SK-N-MC (cell line): ENCODE measurements at regions not wholly inside any gene's neighbourhood (a gene's known extent, or its start where the extent isn't known, plus 50 kb on each side); places are given as distances from the start of the nearest gene placed in this dataset.

Experiments
- EZH2 ChIP-seq: fragments of 200-600 bp; sonication (generic); IDR thresholded peaks from one replicate; pipeline ENCODE4 v1.6.1; 2017; ENCODE audit warnings: antibody characterized with exemption
- POLR2AphosphoS5 ChIP-seq: IDR thresholded peaks from 2 replicates; pipeline ENCODE4 v1.6.1; 2012; ENCODE audit warnings: mild to moderate bottlenecking, low read depth, low read length, borderline replicate concordance

- TF ChIP-seq EZH2: no peak
- no peak for TF ChIP-seq POLR2AphosphoS5
These were observed 485.7 kb downstream of the AJAP1 start for GRCh38 chr1:5140136-5140535.
